CD4-positive, alpha-beta T cell (primary cell): ENCODE measurements at regions not wholly inside any gene's neighbourhood (a gene's known extent, or its start where the extent isn't known, plus 50 kb on each side); places are given as distances from the start of the nearest gene placed in this dataset.

ENCODE experiments used
- ATAC-seq: fragments of 200-7000 bp; cut with Tn5 transposase; one replicate; pipeline ENCODE4 v1.10.0; 2022; ENCODE audit warnings: mild to moderate bottlenecking; ENCODE audit not compliant: poor library complexity
- CTCF ChIA-PET: fragments of 350-600 bp; sonication (Branson Sonifier 250); formaldehyde crosslinking; loops from one replicate; lab custom pipeline; 2021; ENCODE audit warnings: antibody characterized with exemption, inconsistent platforms; lab: Charles Lee
- POLR2A ChIA-PET: fragments of 350-600 bp; sonication (Branson Sonifier 250); formaldehyde crosslinking; loops from one replicate; lab custom pipeline; 2021; ENCODE audit warnings: antibody characterized with exemption, inconsistent platforms; lab: Charles Lee
- DNase-seq, 14 experiments: peaks; one replicate each; pipeline ENCODE4 v3.0.0-alpha.2; 2013 to 2020; ENCODE audit warnings: mixed read lengths in 2 of 14
- H3K27ac ChIP-seq, 2 donors: one replicate each; pipeline versions ENCODE4 v1.5.1 to v1.7.0; 2013; ENCODE audit warnings: low read length in 2 of 2, low read depth in 1 of 2, mild to moderate bottlenecking in 1 of 2
- H3K27me3 ChIP-seq, 2 experiments: 1 replicate in 1 of 2; 2 replicates in 1 of 2; pipeline versions ENCODE4 v1.6.1 to v1.7.0; 2013; ENCODE audit warnings: low read length in 2 of 2, control low read depth in 1 of 2, mild to moderate bottlenecking in 1 of 2, moderate library complexity in 1 of 2; ENCODE audit not compliant: insufficient read depth in 2 of 2, control insufficient read depth in 1 of 2
- H3K36me3 ChIP-seq: one replicate; pipeline ENCODE4 v1.6.1; 2013; ENCODE audit warnings: low read length, control low read depth; ENCODE audit not compliant: insufficient read depth
- H3K4me1 ChIP-seq: one replicate; pipeline ENCODE4 v1.6.1; 2013; ENCODE audit warnings: low read length, control low read depth; ENCODE audit not compliant: insufficient read depth
- H3K4me3 ChIP-seq: one replicate; pipeline ENCODE4 v1.5.1; 2013; ENCODE audit warnings: mild to moderate bottlenecking, low read length, moderate library complexity
- H3K9me3 ChIP-seq, 2 experiments: 1 replicate in 1 of 2; 2 replicates in 1 of 2; pipeline versions ENCODE4 v1.6.1 to v1.7.0; 2013; ENCODE audit warnings: low read length in 2 of 2, mild to moderate bottlenecking in 2 of 2, control low read depth in 1 of 2, moderate library complexity in 1 of 2; ENCODE audit not compliant: control insufficient read depth in 1 of 2, insufficient read depth in 1 of 2
- H3K27ac Mint-ChIP-seq: one replicate; pipeline ENCODE4 v1.8.0; 2020; ENCODE audit warnings: mixed read lengths
- H3K27me3 Mint-ChIP-seq: one replicate; pipeline ENCODE4 v1.8.0; 2021; ENCODE audit warnings: mixed read lengths
- H3K36me3 Mint-ChIP-seq: one replicate; pipeline ENCODE4 v1.8.0; 2021; ENCODE audit warnings: low read depth, mixed read lengths
- H3K4me1 Mint-ChIP-seq: one replicate; pipeline ENCODE4 v1.8.0; 2021; ENCODE audit warnings: low read depth, mixed read lengths
- H3K4me3 Mint-ChIP-seq: one replicate; pipeline ENCODE4 v1.8.0; 2020; ENCODE audit warnings: mild to moderate bottlenecking, mixed read lengths
- H3K9me3 Mint-ChIP-seq: one replicate; pipeline ENCODE4 v1.8.0; 2020; ENCODE audit warnings: mixed read lengths
- CTCF ChIP-seq: fragments of 200-600 bp; IDR thresholded peaks from one replicate; pipeline ENCODE4 v1.8.0; 2022; ENCODE audit warnings: antibody characterized with exemption, mild to moderate bottlenecking
- intact Hi-C, 2 experiments: fragments of 100-400 bp; cut with DNase I in 1 of 2; cut with micrococcal nuclease in 1 of 2; formaldehyde crosslinking; loops; one replicate each; pipeline versions ENCODE4 v1.15.1 to v1.9.0; 2023 to 2025; cut with DNase I, micrococcal nuclease

GRCh38 chr4:152156442-152156841 is 379.4 kb downstream of the FBXW7 start:
- ChIA-PET POLR2A (interaction anchor here (0.7 kb wide), 1 partner anchor 56 kb away, joined by 3 read pairs; no protein-coding TSS in a partner anchor), CTCF (no interaction called here)
- no peaks in the 10 kb centered on the region for H3K9me3 Mint-ChIP-seq
- Histone ChIP-seq H3K4me1 (peaks cover 9% of the 10 kb centered on the region), H3K4me3 (no peak overlapping the region), H3K27ac (no peak overlapping the region), H3K9me3 (peaks cover 0 to 3% of the 10 kb centered on the region in 2 experiments), H3K27me3 (no peaks in the 10 kb centered on the region), H3K36me3 (no peaks in the 10 kb centered on the region)
- DNase-seq (no peak), ATAC-seq (no peak)
- H3K27ac Mint-ChIP-seq: no peak overlapping the region
- no peaks in the 10 kb centered on the region for H3K27me3 Mint-ChIP-seq
- H3K36me3 Mint-ChIP-seq: no peaks in the 10 kb centered on the region
- no peak overlapping the region for H3K4me3 Mint-ChIP-seq
- intact Hi-C loops: no loop called here
- peaks cover 34% of the 10 kb centered on the region for H3K4me1 Mint-ChIP-seq
- no peak for TF ChIP-seq CTCF

- Mint-ChIP-seq H3K4me3 (no peak overlapping the region), H3K27me3 (no peaks in the 10 kb centered on the region), H3K4me1 (peaks cover 34% of the 10 kb centered on the region), H3K36me3 (no peaks in the 10 kb centered on the region), H3K9me3 (no peaks in the 10 kb centered on the region), H3K27ac (no peak overlapping the region)
- ATAC-seq (no peak), DNase-seq (no peak)
- H3K4me3 ChIP-seq: no peak overlapping the region
- CTCF ChIA-PET: no interaction called here
- H3K27me3 ChIP-seq: no peaks in the 10 kb centered on the region
- H3K9me3 ChIP-seq: peaks cover 0 to 3% of the 10 kb centered on the region in 2 experiments
- H3K27ac ChIP-seq: no peak overlapping the region
- no peak for TF ChIP-seq CTCF
- intact Hi-C loops: no loop called here
- H3K36me3 ChIP-seq: no peaks in the 10 kb centered on the region
- POLR2A ChIA-PET: no interaction called here
- H3K4me1 ChIP-seq: peaks cover 9% of the 10 kb centered on the region
Observed at GRCh38 chr4:152155070-152155469, 380.8 kb downstream of the FBXW7 start.

GRCh38 chr4:152154433-152154832 is 381.5 kb downstream of the FBXW7 start:
- no peak for ATAC-seq
- no peak for TF ChIP-seq CTCF
- H3K4me3 Mint-ChIP-seq: no peak overlapping the region
- H3K4me3 ChIP-seq: no peak overlapping the region
- intact Hi-C loops: no loop called here
- H3K36me3 Mint-ChIP-seq: no peaks in the 10 kb centered on the region
- no peak for DNase-seq
- no peaks in the 10 kb centered on the region for H3K9me3 Mint-ChIP-seq
- POLR2A ChIA-PET: no interaction called here
- H3K27me3 Mint-ChIP-seq: no peaks in the 10 kb centered on the region
- peaks cover 31% of the 10 kb centered on the region for H3K4me1 Mint-ChIP-seq
- no peaks in the 10 kb centered on the region for H3K27me3 ChIP-seq
- H3K27ac Mint-ChIP-seq: no peak overlapping the region
- H3K36me3 ChIP-seq: no peaks in the 10 kb centered on the region
- H3K27ac ChIP-seq: no peak overlapping the region
- CTCF ChIA-PET: no interaction called here
- peaks cover 0 to 3% of the 10 kb centered on the region in 2 experiments for H3K9me3 ChIP-seq
- H3K4me1 ChIP-seq: peaks cover 9% of the 10 kb centered on the region
